Loucy (cell line): ENCODE measurements at regions not wholly inside any gene's neighbourhood (a gene's known extent, or its start where the extent isn't known, plus 50 kb on each side); places are given as distances from the start of the nearest gene placed in this dataset.

Experiments
- H2AFZ ChIP-seq: fragments of 200-600 bp; sonication (generic); 2 replicates; pipeline ENCODE4 v1.6.0; 2016; ENCODE audit warnings: antibody characterized with exemption, mild to moderate bottlenecking, low read length, moderate library complexity
- H3F3A ChIP-seq: fragments of 200-600 bp; 2 replicates; pipeline ENCODE4 v1.6.0; 2016; ENCODE audit warnings: antibody characterized with exemption, low read depth, mild to moderate bottlenecking
- H3K27me3 ChIP-seq: fragments of 200-600 bp; sonication (generic); 2 replicates; pipeline ENCODE4 v1.6.1; 2014; ENCODE audit warnings: low read length, mild to moderate bottlenecking; ENCODE audit not compliant: insufficient read depth, poor library complexity, severe bottlenecking
- H3K36me3 ChIP-seq: fragments of 200-600 bp; sonication (generic); 2 replicates; pipeline ENCODE4 v1.6.1; 2016; ENCODE audit warnings: low read length; ENCODE audit not compliant: insufficient read depth
- H3K4me1 ChIP-seq: fragments of 200-600 bp; sonication (generic); 2 replicates; pipeline ENCODE4 v1.5.1; 2014; ENCODE audit warnings: low read length, mild to moderate bottlenecking; ENCODE audit not compliant: insufficient read depth, poor library complexity, severe bottlenecking
- H3K4me2 ChIP-seq: fragments of 200-600 bp; sonication (generic); 2 replicates; pipeline ENCODE4 v1.6.0; 2014; ENCODE audit warnings: antibody characterized with exemption, low read length, low read depth, mild to moderate bottlenecking; ENCODE audit not compliant: poor library complexity, severe bottlenecking
- H3K4me3 ChIP-seq: fragments of 200-600 bp; sonication (generic); 2 replicates; pipeline ENCODE4 v1.5.1; 2014; ENCODE audit warnings: low read length, mild to moderate bottlenecking, mixed read lengths; ENCODE audit not compliant: poor library complexity, severe bottlenecking
- H3K79me2 ChIP-seq: fragments of 200-600 bp; sonication (generic); 2 replicates; pipeline ENCODE4 v1.6.1; 2014; ENCODE audit warnings: low read length; ENCODE audit not compliant: insufficient read depth
- H3K9ac ChIP-seq: fragments of 200-600 bp; sonication (generic); 2 replicates; pipeline ENCODE4 v1.6.0; 2014; ENCODE audit warnings: mild to moderate bottlenecking, low read depth, low read length, moderate library complexity; ENCODE audit not compliant: poor library complexity, severe bottlenecking
- H3K9me2 ChIP-seq: fragments of 200-600 bp; sonication (generic); replicated peaks from 2 replicates; pipeline ENCODE4 v1.6.1; 2016; ENCODE audit warnings: low read depth, low read length, mixed read lengths
- H3K9me3 ChIP-seq: fragments of 200-600 bp; sonication (generic); 2 replicates; pipeline ENCODE4 v1.6.1; 2014; ENCODE audit warnings: mild to moderate bottlenecking, antibody characterized with exemption, low read length, low read depth; ENCODE audit not compliant: insufficient read depth
- H4K20me1 ChIP-seq: fragments of 200-600 bp; sonication (generic); 2 replicates; pipeline ENCODE4 v1.6.0; 2014; ENCODE audit warnings: antibody characterized with exemption, low read length, mild to moderate bottlenecking; ENCODE audit not compliant: insufficient read depth, poor library complexity, severe bottlenecking
- EZH2phosphoT487 ChIP-seq: fragments of 200-600 bp; IDR thresholded peaks from 2 replicates; pipeline ENCODE4 v1.6.1; 2018; ENCODE audit warnings: antibody characterized with exemption, mild to moderate bottlenecking, moderate library complexity, borderline replicate concordance
- TF ChIP-seq, protein P1 (sequence below): fragments of 200-600 bp; sonication (generic); conservative IDR thresholded peaks from 2 replicates; pipeline ENCODE4 v1.5.1; 2014; ENCODE audit warnings: mild to moderate bottlenecking, antibody characterized with exemption, low read length

DNA sequence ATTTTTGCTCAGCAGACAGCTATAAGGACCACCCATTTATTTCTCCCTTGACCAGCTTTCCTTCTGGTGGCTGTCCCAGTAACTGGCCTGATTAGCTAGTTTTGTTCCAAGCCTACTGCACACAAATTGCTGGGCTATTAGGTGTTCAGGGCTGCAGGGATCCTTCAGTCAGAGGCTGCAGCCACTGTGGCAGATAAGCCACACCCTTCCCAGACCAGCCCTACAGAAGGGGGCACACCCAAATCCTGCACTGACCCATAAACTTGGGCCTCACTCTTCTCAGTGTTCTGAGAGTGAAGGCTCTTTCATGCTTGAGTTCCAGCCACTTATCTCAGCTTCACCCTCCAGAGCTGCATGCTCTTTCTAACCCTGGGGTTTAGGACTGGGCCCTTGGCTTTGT, 200.0 kb downstream of the AASDHPPT start:
- H3K4me1 ChIP-seq: no peaks in the 10 kb centered on the region
- no peak overlapping the region for H3K9ac ChIP-seq
- no peaks in the 10 kb centered on the region for H4K20me1 ChIP-seq
- H3K4me3 ChIP-seq: no peak overlapping the region
- H3K36me3 ChIP-seq: no peaks in the 10 kb centered on the region
- H3K27me3 ChIP-seq: no peaks in the 10 kb centered on the region
- no peak for TF ChIP-seq EZH2phosphoT487
- TF ChIP-seq, protein P1, sequence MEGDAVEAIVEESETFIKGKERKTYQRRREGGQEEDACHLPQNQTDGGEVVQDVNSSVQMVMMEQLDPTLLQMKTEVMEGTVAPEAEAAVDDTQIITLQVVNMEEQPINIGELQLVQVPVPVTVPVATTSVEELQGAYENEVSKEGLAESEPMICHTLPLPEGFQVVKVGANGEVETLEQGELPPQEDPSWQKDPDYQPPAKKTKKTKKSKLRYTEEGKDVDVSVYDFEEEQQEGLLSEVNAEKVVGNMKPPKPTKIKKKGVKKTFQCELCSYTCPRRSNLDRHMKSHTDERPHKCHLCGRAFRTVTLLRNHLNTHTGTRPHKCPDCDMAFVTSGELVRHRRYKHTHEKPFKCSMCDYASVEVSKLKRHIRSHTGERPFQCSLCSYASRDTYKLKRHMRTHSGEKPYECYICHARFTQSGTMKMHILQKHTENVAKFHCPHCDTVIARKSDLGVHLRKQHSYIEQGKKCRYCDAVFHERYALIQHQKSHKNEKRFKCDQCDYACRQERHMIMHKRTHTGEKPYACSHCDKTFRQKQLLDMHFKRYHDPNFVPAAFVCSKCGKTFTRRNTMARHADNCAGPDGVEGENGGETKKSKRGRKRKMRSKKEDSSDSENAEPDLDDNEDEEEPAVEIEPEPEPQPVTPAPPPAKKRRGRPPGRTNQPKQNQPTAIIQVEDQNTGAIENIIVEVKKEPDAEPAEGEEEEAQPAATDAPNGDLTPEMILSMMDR: no peak
- H3K9me2 ChIP-seq: no peaks in the 10 kb centered on the region
- H3F3A ChIP-seq: no peaks in the 10 kb centered on the region
- H3K9me3 ChIP-seq: no peaks in the 10 kb centered on the region
- no peak overlapping the region for H2AFZ ChIP-seq
- H3K4me2 ChIP-seq: no peak overlapping the region
- no peaks in the 10 kb centered on the region for H3K79me2 ChIP-seq

DNA sequence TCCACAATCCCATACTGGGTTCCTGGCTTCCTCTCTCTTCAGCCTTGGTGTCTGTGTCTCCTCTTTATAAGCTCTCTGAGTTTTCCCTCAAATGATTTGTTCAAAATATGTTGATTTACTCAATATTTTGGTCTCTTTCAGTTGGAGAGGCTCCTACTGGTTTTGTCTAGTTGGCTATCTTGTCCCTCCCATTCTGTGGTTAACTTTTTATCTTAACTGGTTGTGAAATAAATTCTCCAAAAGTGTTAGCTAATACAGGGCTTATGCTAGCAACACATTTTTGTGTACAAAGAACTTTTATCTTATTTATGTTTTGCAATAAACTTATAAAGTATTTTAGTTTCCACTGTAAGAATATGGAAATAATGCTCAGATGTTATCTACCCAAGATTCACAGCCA, 200.9 kb downstream of the AASDHPPT start:
- no peaks in the 10 kb centered on the region for H3K9me2 ChIP-seq

DNA sequence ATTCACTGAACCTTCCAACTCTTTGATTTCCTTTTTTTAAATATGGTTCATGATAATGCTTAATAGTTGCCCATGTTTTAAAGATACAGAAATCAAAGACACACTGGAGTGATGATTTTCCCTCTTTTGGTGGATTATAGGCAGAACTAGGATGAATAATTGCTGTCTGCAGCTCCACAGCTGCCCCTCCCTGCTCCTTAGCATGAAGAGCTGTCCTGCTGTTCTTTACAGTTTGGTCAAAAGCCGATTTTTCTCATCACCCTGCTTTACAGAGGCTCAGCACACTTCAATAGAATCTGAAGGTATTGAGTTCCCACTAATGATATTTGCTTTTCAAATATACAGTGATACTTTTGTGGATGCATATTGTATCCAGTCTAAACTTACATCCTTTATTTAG, 202.6 kb downstream of the AASDHPPT start:
- Histone ChIP-seq H3K9ac (no peak overlapping the region), H3K36me3 (no peaks in the 10 kb centered on the region), H3K4me2 (no peak overlapping the region), H4K20me1 (no peaks in the 10 kb centered on the region), H3K27me3 (no peaks in the 10 kb centered on the region), H3K4me1 (no peaks in the 10 kb centered on the region), H3K9me2 (no peaks in the 10 kb centered on the region), H3K79me2 (no peaks in the 10 kb centered on the region), H3F3A (no peaks in the 10 kb centered on the region), H3K9me3 (no peaks in the 10 kb centered on the region), H2AFZ (no peak overlapping the region), H3K4me3 (no peak overlapping the region)
- TF ChIP-seq, protein P1: no peak
- TF ChIP-seq EZH2phosphoT487: no peak

More for the DNA sequence above, 200.9 kb downstream of the AASDHPPT start:
- TF ChIP-seq EZH2phosphoT487: no peak
- TF ChIP-seq, protein P1: no peak
- no peak overlapping the region for H3K9ac ChIP-seq
- H3K79me2 ChIP-seq: no peaks in the 10 kb centered on the region
- H3F3A ChIP-seq: no peaks in the 10 kb centered on the region
- H3K4me3 ChIP-seq: no peak overlapping the region
- H3K4me1 ChIP-seq: no peaks in the 10 kb centered on the region
- no peak overlapping the region for H2AFZ ChIP-seq
- no peaks in the 10 kb centered on the region for H3K9me3 ChIP-seq
- H3K36me3 ChIP-seq: no peaks in the 10 kb centered on the region
- H3K4me2 ChIP-seq: no peak overlapping the region
- H4K20me1 ChIP-seq: no peaks in the 10 kb centered on the region
- no peaks in the 10 kb centered on the region for H3K27me3 ChIP-seq
